SKM-1 treated with dmso at 0.1 percent for 144 hours (cell line): ENCODE measurements at regions not wholly inside any gene's neighbourhood (a gene's known extent, or its start where the extent isn't known, plus 50 kb on each side); places are given as distances from the start of the nearest gene placed in this dataset.
A peak's percentile ranks its signal among the peaks of the same experiment; 100 is the strongest.
"Not testable (repeated sequence)": the region's sequence is repeated elsewhere in the genome, so short reads cannot be mapped to it uniquely, and the experiment has no call there.

Experiments used
- DNase-seq: peaks from one replicate; lab custom pipeline; 2025; ENCODE audit not compliant: unreplicated experiment; lab: John Stamatoyannopoulos, UW

- no peak for DNase-seq
Measured at GRCh38 chr7:66413379-66414114, 208.4 kb downstream of the TPST1 start.

- DNase-seq, result no peak
Measured at GRCh38 chr7:66415659-66416265, 210.6 kb downstream of the TPST1 start.

GRCh38 chr7:66418537-66418936 is 210.1 kb upstream of the KCTD7 start:
- DNase-seq, result peak; percentile 18

GRCh38 chr7:66419210-66419609 is 209.5 kb upstream of the KCTD7 start:
- no peak for DNase-seq

- DNase-seq, result no peak
Measured at GRCh38 chr7:66421830-66422475, 206.7 kb upstream of the KCTD7 start.

GRCh38 chr7:66423729-66424128 is 205.0 kb upstream of the KCTD7 start:
- DNase-seq, result no peak

GRCh38 chr7:66426332-66426731 is 202.3 kb upstream of the KCTD7 start:
- DNase-seq, result no peak

GRCh38 chr7:66426996-66427395 is 201.7 kb upstream of the KCTD7 start:
- no peak for DNase-seq

- no peak for DNase-seq
Measured at GRCh38 chr7:66427956-66428355, 200.7 kb upstream of the KCTD7 start.

GRCh38 chr7:66429498-66430163 is 199.1 kb upstream of the KCTD7 start:
- no peak for DNase-seq

GRCh38 chr7:66430164-66430545 is 198.5 kb upstream of the KCTD7 start:
- DNase-seq, result no peak

- DNase-seq, result not testable (repeated sequence)
Measured at GRCh38 chr7:66438703-66439405, 189.8 kb upstream of the KCTD7 start.

- DNase-seq, result no peak
Measured at GRCh38 chr7:66442385-66442784, 186.3 kb upstream of the KCTD7 start.

- no peak for DNase-seq
Measured at GRCh38 chr7:66443946-66444345, 184.7 kb upstream of the KCTD7 start.

GRCh38 chr7:66447007-66447406 is 181.7 kb upstream of the KCTD7 start:
- not testable (repeated sequence) for DNase-seq

GRCh38 chr7:66450814-66451213 is 177.9 kb upstream of the KCTD7 start:
- not testable (repeated sequence) for DNase-seq

GRCh38 chr7:66451713-66452112 is 177.0 kb upstream of the KCTD7 start:
- not testable (repeated sequence) for DNase-seq

- no peak for DNase-seq
Measured at GRCh38 chr7:66452165-66452564, 176.5 kb upstream of the KCTD7 start.

GRCh38 chr7:66453340-66453739 is 175.3 kb upstream of the KCTD7 start:
- no peak for DNase-seq

- DNase-seq, result peak; percentile 13
Measured at GRCh38 chr7:66454600-66455225, 174.0 kb upstream of the KCTD7 start.

- peak; percentile 13 for DNase-seq
Measured at GRCh38 chr7:66455432-66455831, 173.2 kb upstream of the KCTD7 start.
